H1 (cell line): ENCODE measurements at regions not wholly inside any gene's neighbourhood (a gene's known extent, or its start where the extent isn't known, plus 50 kb on each side); places are given as distances from the start of the nearest gene placed in this dataset.

ENCODE experiments used
- CTCF ChIA-PET: fragments of 300-600 bp; sonication (Branson Sonifier 250); formaldehyde crosslinking; loops from one replicate; lab custom pipeline; 2021; ENCODE audit not compliant: partially characterized antibody; lab: Charles Lee
- POLR2A ChIA-PET: fragments of 300-600 bp; sonication (Branson Sonifier 250); formaldehyde crosslinking; loops from one replicate; lab custom pipeline; 2021; ENCODE audit warnings: inconsistent platforms; ENCODE audit not compliant: partially characterized antibody; lab: Charles Lee
- DNase-seq, 2 experiments: peaks; one replicate each; pipeline versions ENCODE4 v3.0.0 to v3.0.0-alpha.2; 2010 to 2022; ENCODE audit warnings: low spot score in 2 of 2, low read depth in 1 of 2, mixed read lengths in 1 of 2
- FAIRE-seq: peaks from 2 replicates; lab custom pipeline; 2011; peaks lifted over from hg19 to GRCh38; lab: Jason Lieb, UNC
- H2AFZ ChIP-seq: 2 replicates; pipeline ENCODE4 v1.8.1; 2012; ENCODE audit warnings: low read length, inconsistent platforms
- H2AK5ac ChIP-seq: 2 replicates; pipeline ENCODE4 v1.6.1; 2013; ENCODE audit warnings: low read depth, low read length
- H2BK120ac ChIP-seq: replicated peaks from 2 replicates; pipeline ENCODE3; 2013; ENCODE audit warnings: low read depth, low read length, inconsistent platforms
- H2BK12ac ChIP-seq: 2 replicates; pipeline ENCODE4 v1.6.1; 2013; ENCODE audit warnings: low read depth, low read length
- H2BK15ac ChIP-seq: 2 replicates; pipeline ENCODE4 v1.6.1; 2013; ENCODE audit warnings: low read length
- H2BK20ac ChIP-seq: 2 replicates; pipeline ENCODE4 v1.6.1; 2013; ENCODE audit warnings: low read length
- H2BK5ac ChIP-seq: 2 replicates; pipeline ENCODE4 v1.6.1; 2013; ENCODE audit warnings: low read depth, low read length
- H3K14ac ChIP-seq: 2 replicates; pipeline ENCODE4 v1.6.1; 2013; ENCODE audit warnings: inconsistent platforms; ENCODE audit not compliant: insufficient read length
- H3K18ac ChIP-seq: 2 replicates; pipeline ENCODE4 v1.6.1; 2013; ENCODE audit warnings: low read length; ENCODE audit errors: extremely low read depth
- H3K23ac ChIP-seq: 2 replicates; pipeline ENCODE4 v1.6.1; 2013; ENCODE audit warnings: inconsistent platforms; ENCODE audit not compliant: insufficient read length
- H3K23me2 ChIP-seq: 2 replicates; pipeline ENCODE4 v1.6.1; 2013; ENCODE audit warnings: low read depth, low read length
- H3K27ac ChIP-seq: 2 replicates; pipeline ENCODE4 v1.6.1; 2011; ENCODE audit warnings: low read depth, low read length, inconsistent platforms
- H3K27me3 ChIP-seq, 4 experiments: replicated peaks in 1 of 4; 1 replicate in 1 of 4; 2 replicates in 3 of 4; pipeline versions ENCODE4 v1.6.1 to v1.8.1; 2011 to 2013; ENCODE audit warnings: low read length in 3 of 4, mild to moderate bottlenecking in 3 of 4, inconsistent platforms in 2 of 4, mixed read lengths in 2 of 4, moderate library complexity in 1 of 4; ENCODE audit not compliant: control insufficient read depth in 3 of 4, insufficient read depth in 3 of 4; ENCODE audit errors: extremely low read depth in 1 of 4
- H3K36me3 ChIP-seq, 4 experiments: 2 replicates each; pipeline versions ENCODE4 v1.6.1 to v1.8.1; 2011 to 2013; ENCODE audit warnings: mild to moderate bottlenecking in 4 of 4, low read length in 3 of 4, moderate library complexity in 2 of 4, control low read depth in 1 of 4, inconsistent platforms in 1 of 4; ENCODE audit not compliant: insufficient read depth in 4 of 4, control insufficient read depth in 2 of 4
- H3K4ac ChIP-seq: replicated peaks from 2 replicates; pipeline ENCODE3; 2013; ENCODE audit warnings: low read length, low read depth, mixed read lengths, inconsistent platforms; ENCODE audit not compliant: insufficient read length
- H3K4me1 ChIP-seq, 4 experiments: replicated peaks in 1 of 4; 1 replicate in 1 of 4; 2 replicates in 3 of 4; pipeline versions ENCODE4 v1.6.1 to v1.8.1; 2011 to 2013; ENCODE audit warnings: low read length in 3 of 4, inconsistent platforms in 2 of 4, mixed read lengths in 1 of 4; ENCODE audit not compliant: insufficient read depth in 4 of 4, control insufficient read depth in 3 of 4
- H3K4me2 ChIP-seq, 2 experiments: 2 replicates each; pipeline versions ENCODE4 v1.6.1 to v1.8.1; 2011 to 2013; ENCODE audit warnings: low read depth in 2 of 2, low read length in 2 of 2, control low read depth in 1 of 2, inconsistent platforms in 1 of 2, mild to moderate bottlenecking in 1 of 2; ENCODE audit not compliant: insufficient read depth in 1 of 2
- H3K4me3 ChIP-seq, 4 experiments: fragments of 200-600, 300-600 bp in 1 of 4; sonication (generic), shearing (Covaris generic), sonication (Bioruptor Twin) in 1 of 4; 2 replicates each; pipeline versions ENCODE4 v1.5.1 to v1.8.1; 2011 to 2016; ENCODE audit warnings: low read length in 4 of 4, low read depth in 3 of 4, control low read depth in 2 of 4, inconsistent platforms in 2 of 4, mild to moderate bottlenecking in 2 of 4, mixed read lengths in 1 of 4, moderate library complexity in 1 of 4; ENCODE audit not compliant: insufficient read depth in 2 of 4; ENCODE audit errors: extremely low read depth in 1 of 4
- H3K56ac ChIP-seq: replicated peaks from 2 replicates; pipeline ENCODE3; 2013; ENCODE audit warnings: low read depth, mild to moderate bottlenecking, mixed read lengths, low read length, inconsistent platforms; ENCODE audit not compliant: insufficient read length
- H3K79me1 ChIP-seq: 2 replicates; pipeline ENCODE4 v1.6.1; 2013; ENCODE audit warnings: low read depth, low read length, control low read depth
- H3K79me2 ChIP-seq, 2 experiments: 2 replicates each; pipeline versions ENCODE4 v1.6.1 to v1.8.1; 2012 to 2013; ENCODE audit warnings: low read length in 2 of 2, mild to moderate bottlenecking in 2 of 2, inconsistent platforms in 1 of 2; ENCODE audit not compliant: insufficient read depth in 2 of 2, control insufficient read depth in 1 of 2
- H3K9ac ChIP-seq, 4 experiments: replicated peaks in 1 of 4; 1 replicate in 1 of 4; 2 replicates in 3 of 4; pipeline versions ENCODE4 v1.6.1 to v1.8.1; 2011 to 2013; ENCODE audit warnings: low read depth in 3 of 4, low read length in 3 of 4, control low read depth in 2 of 4, mild to moderate bottlenecking in 2 of 4, moderate library complexity in 2 of 4, inconsistent platforms in 1 of 4; ENCODE audit errors: extremely low read depth in 1 of 4
- H3K9me3 ChIP-seq, 2 experiments: 2 replicates each; pipeline versions ENCODE4 v1.6.1 to v1.8.1; 2012 to 2013; ENCODE audit warnings: mild to moderate bottlenecking in 2 of 2, moderate library complexity in 2 of 2, control low read depth in 1 of 2, inconsistent platforms in 1 of 2, low read depth in 1 of 2, low read length in 1 of 2, mixed read lengths in 1 of 2; ENCODE audit not compliant: insufficient read depth in 2 of 2
- H4K20me1 ChIP-seq, 2 experiments: replicated peaks in 1 of 2; 2 replicates each; pipeline versions ENCODE3 to v1.8.1; 2011 to 2013; ENCODE audit warnings: inconsistent platforms in 2 of 2, low read length in 2 of 2, mild to moderate bottlenecking in 1 of 2; ENCODE audit not compliant: insufficient read depth in 2 of 2, control insufficient read depth in 1 of 2
- H4K5ac ChIP-seq: 2 replicates; pipeline ENCODE4 v1.6.1; 2013; ENCODE audit warnings: low read length, low read depth, mixed read lengths, inconsistent platforms; ENCODE audit not compliant: insufficient read length
- H4K8ac ChIP-seq: 2 replicates; pipeline ENCODE4 v1.8.0; 2013; ENCODE audit warnings: mild to moderate bottlenecking, moderate library complexity, low read length, inconsistent platforms; ENCODE audit not compliant: insufficient read depth; ENCODE audit errors: extremely low read depth
- H4K91ac ChIP-seq: replicated peaks from 2 replicates; pipeline ENCODE3; 2013; ENCODE audit warnings: low read length, mixed read lengths, inconsistent platforms; ENCODE audit not compliant: insufficient read length
- FOSL1 ChIP-seq: IDR thresholded peaks from 2 replicates; pipeline ENCODE4 v1.6.1; 2011; ENCODE audit warnings: mild to moderate bottlenecking, low read depth, low read length, moderate library complexity; ENCODE audit not compliant: insufficient read depth
- GTF2F1 ChIP-seq: IDR thresholded peaks from 2 replicates; pipeline ENCODE4 v1.6.1; 2012; ENCODE audit warnings: low read depth, low read length, improper control_type of control experiment, borderline replicate concordance
- MAFK ChIP-seq: IDR thresholded peaks from 2 replicates; pipeline ENCODE4 v1.6.1; 2012; ENCODE audit warnings: low read depth, mild to moderate bottlenecking, improper control_type of control experiment, low read length
- NANOG ChIP-seq: IDR thresholded peaks from 2 replicates; pipeline ENCODE4 v1.6.1; 2011; ENCODE audit warnings: low read length, low read depth, mild to moderate bottlenecking, inconsistent platforms; ENCODE audit not compliant: insufficient read depth, poor library complexity, severe bottlenecking
- RAD21 ChIP-seq, 2 experiments: IDR thresholded peaks in 1 of 2; conservative IDR thresholded peaks in 1 of 2; 2 replicates each; pipeline ENCODE4 v1.6.1; 2011; ENCODE audit warnings: low read depth in 2 of 2, low read length in 2 of 2, improper control_type of control experiment in 1 of 2, inconsistent platforms in 1 of 2, mild to moderate bottlenecking in 1 of 2, moderate library complexity in 1 of 2
- SP2 ChIP-seq: IDR thresholded peaks from 2 replicates; pipeline ENCODE4 v1.6.1; 2012; ENCODE audit warnings: mild to moderate bottlenecking, low read length, inconsistent platforms
- TBP ChIP-seq: IDR thresholded peaks from 2 replicates; pipeline ENCODE4 v1.6.1; 2011; ENCODE audit warnings: low read depth, low read length, improper control_type of control experiment
- WGBS, 2 experiments: shearing (Covaris generic) in 1 of 2; methylation state at CpG; one replicate each; pipeline versions ENCODE4 v1.1.6 to v1.1.7; 2013 to 2015; ENCODE audit warnings: low lambda C conversion rate in 2 of 2, mixed read lengths in 2 of 2, inconsistent platforms in 1 of 2, low coverage in 1 of 2, missing lambda C conversion rate in 1 of 2; ENCODE audit not compliant: insufficient replicate concordance in 2 of 2, insufficient coverage in 1 of 2, insufficient read length in 1 of 2; ENCODE audit errors: extremely low coverage in 1 of 2, missing lambda C conversion rate in 1 of 2; 5-methylcytosine and 5-hydroxymethylcytosine counted together

DNA sequence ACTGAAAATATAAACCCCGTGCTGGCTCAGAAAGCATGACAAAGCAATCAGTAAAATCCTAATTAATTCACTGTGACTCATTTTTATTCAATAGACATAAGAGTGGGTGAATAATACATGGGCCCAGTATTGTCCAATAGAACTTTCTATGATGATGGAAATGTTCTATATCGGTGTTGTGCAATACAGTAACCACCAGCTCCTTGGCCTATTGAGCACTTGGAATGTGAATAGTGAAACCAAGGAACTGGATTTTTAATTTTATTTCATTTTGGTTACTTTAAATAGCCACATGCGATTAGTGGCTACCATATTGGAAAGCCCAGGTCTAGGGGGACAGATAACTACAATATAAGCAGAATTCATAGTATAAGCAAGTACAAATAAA is 69.8 kb upstream of the PPP2R3A start:
- no peak overlapping the region for H3K14ac ChIP-seq
- no peak overlapping the region for H3K18ac ChIP-seq
- no peak overlapping the region for H2BK5ac ChIP-seq
- WGBS, 2 experiments, result 94% methylated on average over 3 of the region's 3 CpGs; no CpG with 5 or more reads in 1 of the 2 experiments
- H4K20me1 ChIP-seq, result no peaks in the 10 kb centered on the region
- H2AFZ ChIP-seq, result no peak overlapping the region
- TF ChIP-seq RAD21 (IDR thresholded peaks at IDR 0.05 in 1 of 2, conservative IDR thresholded peaks at IDR 0.05 in 1 of 2; ENCODE audit: low read depth in 2 of 2, low read length in 2 of 2) (no peak), SP2 (no peak), NANOG (no peak), FOSL1 (no peak), MAFK (no peak), GTF2F1 (no peak), TBP (no peak)
- H3K36me3 ChIP-seq, result no peaks in the 10 kb centered on the region
- no peak overlapping the region for H4K8ac ChIP-seq
- POLR2A ChIA-PET, result no interaction called here
- H3K9ac ChIP-seq, result no peak overlapping the region
- no peak overlapping the region for H3K4ac ChIP-seq
- no peak overlapping the region for H2AK5ac ChIP-seq
- no peak overlapping the region for H2BK12ac ChIP-seq
- no peaks in the 10 kb centered on the region for H3K79me2 ChIP-seq
- no peak overlapping the region for H3K27ac ChIP-seq
- no peaks in the 10 kb centered on the region; the same call in 1 of the 2 replicates for H3K23me2 ChIP-seq
- no peak overlapping the region for H2BK20ac ChIP-seq
- H3K23ac ChIP-seq, result no peak overlapping the region
- no peak overlapping the region for H2BK15ac ChIP-seq
- no peaks in the 10 kb centered on the region for H3K79me1 ChIP-seq
- no peaks in the 10 kb centered on the region for H3K4me1 ChIP-seq
- no peak for DNase-seq
- FAIRE-seq, result no peak
- H3K27me3 ChIP-seq, result no peaks in the 10 kb centered on the region
- no peak overlapping the region for H3K4me3 ChIP-seq
- H3K9me3 ChIP-seq, result no peaks in the 10 kb centered on the region; a peak in 1 of 4 replicates
- CTCF ChIA-PET, result interaction anchor here (0.7 to 3.7 kb wide), 5 partner anchors 8 to 159 kb away, joined by 3 to 40 read pairs (median 15); no protein-coding TSS in a partner anchor
- no peak overlapping the region for H4K5ac ChIP-seq
- H4K91ac ChIP-seq, result no peak overlapping the region
- no peak overlapping the region for H3K4me2 ChIP-seq
- no peak overlapping the region for H2BK120ac ChIP-seq
- no peak overlapping the region for H3K56ac ChIP-seq
